HL-60 (cell line): ENCODE measurements at regions not wholly inside any gene's neighbourhood (a gene's known extent, or its start where the extent isn't known, plus 50 kb on each side); places are given as distances from the start of the nearest gene placed in this dataset.

Experiments
- DNase-seq, 2 experiments: peaks; one replicate each; pipeline ENCODE4 v3.0.0-alpha.2; 2010 to 2020; ENCODE audit warnings: low read depth in 1 of 2, low spot score in 1 of 2
- H3K27ac ChIP-seq: fragments of 250-450 bp; sonication (Bioruptor Pico); replicated peaks from 2 replicates; pipeline ENCODE4 v1.5.1; 2020; ENCODE audit warnings: mild to moderate bottlenecking, moderate library complexity
- H3K27me3 ChIP-seq: fragments of 250-450 bp; sonication (Bioruptor Pico); 2 replicates; pipeline ENCODE4 v1.5.1; 2021; ENCODE audit warnings: mild to moderate bottlenecking, moderate library complexity; ENCODE audit not compliant: insufficient read depth, poor library complexity, severe bottlenecking
- H3K4me3 ChIP-seq: replicated peaks from 2 replicates; pipeline ENCODE4 v1.5.1; 2011; ENCODE audit warnings: mild to moderate bottlenecking, control low read depth, low read length; ENCODE audit not compliant: insufficient read depth
- GABPA ChIP-seq: IDR thresholded peaks from 2 replicates; pipeline ENCODE4 v1.6.1; 2012; ENCODE audit warnings: low read depth
- POLR2AphosphoS5 ChIP-seq: IDR thresholded peaks from 2 replicates; pipeline ENCODE4 v1.6.1; 2012; ENCODE audit warnings: low read depth
- SPI1 ChIP-seq: IDR thresholded peaks from 2 replicates; pipeline ENCODE4 v1.6.1; 2012; ENCODE audit warnings: low read depth, mild to moderate bottlenecking, borderline replicate concordance
- TF ChIP-seq, protein P1 (sequence below): IDR thresholded peaks from 2 replicates; pipeline ENCODE4 v1.6.1; 2012; ENCODE audit warnings: low read depth; ENCODE audit not compliant: insufficient replicate concordance
- TF ChIP-seq, protein P2 (sequence below): IDR thresholded peaks from one replicate; pipeline ENCODE4 v1.5.1; 2011; ENCODE audit warnings: low read length, control low read depth, inconsistent platforms; ENCODE audit not compliant: insufficient read depth

DNA sequence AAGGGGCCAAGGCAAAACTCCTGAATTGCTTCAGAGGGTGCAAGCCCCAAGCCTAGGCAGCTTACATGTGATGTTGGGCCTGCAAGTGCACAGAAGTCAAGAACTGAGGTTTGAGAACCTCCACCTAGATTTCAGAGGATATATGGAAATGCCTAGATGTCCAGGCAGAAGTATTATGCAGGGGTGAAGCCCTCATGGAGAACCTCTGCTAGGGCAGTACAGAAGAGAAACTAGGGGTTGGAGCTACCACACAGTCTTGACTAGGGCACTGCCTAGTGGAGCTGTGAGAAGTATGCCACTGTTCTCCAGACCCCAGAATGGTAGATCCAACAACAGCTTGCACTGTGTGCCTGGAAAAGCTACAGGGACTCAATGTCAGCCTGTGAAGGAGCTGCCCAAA lies 179.7 kb upstream of the GJE1 start:
- DNase-seq: no peak
- TF ChIP-seq SPI1 (no peak), GABPA (no peak), POLR2AphosphoS5 (no peak)
- TF ChIP-seq, protein P1, sequence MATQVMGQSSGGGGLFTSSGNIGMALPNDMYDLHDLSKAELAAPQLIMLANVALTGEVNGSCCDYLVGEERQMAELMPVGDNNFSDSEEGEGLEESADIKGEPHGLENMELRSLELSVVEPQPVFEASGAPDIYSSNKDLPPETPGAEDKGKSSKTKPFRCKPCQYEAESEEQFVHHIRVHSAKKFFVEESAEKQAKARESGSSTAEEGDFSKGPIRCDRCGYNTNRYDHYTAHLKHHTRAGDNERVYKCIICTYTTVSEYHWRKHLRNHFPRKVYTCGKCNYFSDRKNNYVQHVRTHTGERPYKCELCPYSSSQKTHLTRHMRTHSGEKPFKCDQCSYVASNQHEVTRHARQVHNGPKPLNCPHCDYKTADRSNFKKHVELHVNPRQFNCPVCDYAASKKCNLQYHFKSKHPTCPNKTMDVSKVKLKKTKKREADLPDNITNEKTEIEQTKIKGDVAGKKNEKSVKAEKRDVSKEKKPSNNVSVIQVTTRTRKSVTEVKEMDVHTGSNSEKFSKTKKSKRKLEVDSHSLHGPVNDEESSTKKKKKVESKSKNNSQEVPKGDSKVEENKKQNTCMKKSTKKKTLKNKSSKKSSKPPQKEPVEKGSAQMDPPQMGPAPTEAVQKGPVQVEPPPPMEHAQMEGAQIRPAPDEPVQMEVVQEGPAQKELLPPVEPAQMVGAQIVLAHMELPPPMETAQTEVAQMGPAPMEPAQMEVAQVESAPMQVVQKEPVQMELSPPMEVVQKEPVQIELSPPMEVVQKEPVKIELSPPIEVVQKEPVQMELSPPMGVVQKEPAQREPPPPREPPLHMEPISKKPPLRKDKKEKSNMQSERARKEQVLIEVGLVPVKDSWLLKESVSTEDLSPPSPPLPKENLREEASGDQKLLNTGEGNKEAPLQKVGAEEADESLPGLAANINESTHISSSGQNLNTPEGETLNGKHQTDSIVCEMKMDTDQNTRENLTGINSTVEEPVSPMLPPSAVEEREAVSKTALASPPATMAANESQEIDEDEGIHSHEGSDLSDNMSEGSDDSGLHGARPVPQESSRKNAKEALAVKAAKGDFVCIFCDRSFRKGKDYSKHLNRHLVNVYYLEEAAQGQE: no peak
- TF ChIP-seq, protein P2, sequence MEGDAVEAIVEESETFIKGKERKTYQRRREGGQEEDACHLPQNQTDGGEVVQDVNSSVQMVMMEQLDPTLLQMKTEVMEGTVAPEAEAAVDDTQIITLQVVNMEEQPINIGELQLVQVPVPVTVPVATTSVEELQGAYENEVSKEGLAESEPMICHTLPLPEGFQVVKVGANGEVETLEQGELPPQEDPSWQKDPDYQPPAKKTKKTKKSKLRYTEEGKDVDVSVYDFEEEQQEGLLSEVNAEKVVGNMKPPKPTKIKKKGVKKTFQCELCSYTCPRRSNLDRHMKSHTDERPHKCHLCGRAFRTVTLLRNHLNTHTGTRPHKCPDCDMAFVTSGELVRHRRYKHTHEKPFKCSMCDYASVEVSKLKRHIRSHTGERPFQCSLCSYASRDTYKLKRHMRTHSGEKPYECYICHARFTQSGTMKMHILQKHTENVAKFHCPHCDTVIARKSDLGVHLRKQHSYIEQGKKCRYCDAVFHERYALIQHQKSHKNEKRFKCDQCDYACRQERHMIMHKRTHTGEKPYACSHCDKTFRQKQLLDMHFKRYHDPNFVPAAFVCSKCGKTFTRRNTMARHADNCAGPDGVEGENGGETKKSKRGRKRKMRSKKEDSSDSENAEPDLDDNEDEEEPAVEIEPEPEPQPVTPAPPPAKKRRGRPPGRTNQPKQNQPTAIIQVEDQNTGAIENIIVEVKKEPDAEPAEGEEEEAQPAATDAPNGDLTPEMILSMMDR: no peak
- H3K27me3 ChIP-seq: no peaks in the 10 kb centered on the region

DNA sequence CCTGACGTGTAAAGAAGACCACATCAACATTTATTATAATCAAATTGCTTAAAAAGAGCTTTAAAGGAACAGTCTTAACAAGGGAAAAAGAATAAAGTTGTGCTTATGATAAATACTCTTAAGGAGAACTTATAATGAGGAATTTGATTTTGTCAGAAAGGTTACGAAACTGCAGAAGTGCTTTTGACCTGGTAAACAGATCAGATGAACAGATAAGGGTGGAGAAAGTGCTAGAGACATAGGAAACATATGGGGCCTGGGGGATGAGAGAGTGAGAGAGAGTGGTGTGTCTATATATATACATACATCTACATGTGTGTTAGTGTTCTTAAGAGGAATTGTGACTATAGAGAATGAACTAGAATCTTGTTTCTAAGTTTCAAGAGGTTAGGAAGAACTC lies 186.2 kb upstream of the GJE1 start:
- DNase-seq: peak in 1 of 2 experiments; percentile 5
- no peak overlapping the region for H3K27ac ChIP-seq

More for the DNA sequence above, 179.7 kb upstream of the GJE1 start:
- Histone ChIP-seq H3K4me3 (no peak overlapping the region), H3K27ac (no peak overlapping the region)

GRCh38 chr6:141938664-141939063 lies 194.1 kb upstream of the GJE1 start:
- H3K27ac ChIP-seq: no peak overlapping the region
- DNase-seq: no peak

More for the DNA sequence above, 186.2 kb upstream of the GJE1 start:
- Histone ChIP-seq H3K4me3 (no peak overlapping the region), H3K27me3 (no peaks in the 10 kb centered on the region)
- TF ChIP-seq SPI1: no peak
- no peak for TF ChIP-seq POLR2AphosphoS5
- TF ChIP-seq, protein P1: no peak
- no peak for TF ChIP-seq GABPA
- TF ChIP-seq, protein P2: no peak

More at GRCh38 chr6:141938664-141939063, 194.1 kb upstream of the GJE1 start:
- no peak overlapping the region for H3K4me3 ChIP-seq
- TF ChIP-seq, protein P1: no peak
- no peak for TF ChIP-seq SPI1
- no peak for TF ChIP-seq POLR2AphosphoS5
- TF ChIP-seq, protein P2: no peak
- TF ChIP-seq GABPA: no peak
- H3K27me3 ChIP-seq: no peaks in the 10 kb centered on the region
